HG02798 (cell line): ENCODE measurements at regions not wholly inside any gene's neighbourhood (a gene's known extent, or its start where the extent isn't known, plus 50 kb on each side); places are given as distances from the start of the nearest gene placed in this dataset.
"Not testable (repeated sequence)": the region's sequence is repeated elsewhere in the genome, so short reads cannot be mapped to it uniquely, and the experiment has no call there.

Source experiments
- ATAC-seq: cut with Tn5 transposase; IDR thresholded peaks from one replicate; pipeline ENCODE4 v1.9.1; 2021; ENCODE audit warnings: mild to moderate bottlenecking; ENCODE audit not compliant: unreplicated experiment, poor library complexity

- no peak for ATAC-seq
These were observed 115.7 kb upstream of the MTAP start for GRCh38 chr9:21686738-21687137.

- no peak for ATAC-seq
These were observed 115.1 kb upstream of the MTAP start for GRCh38 chr9:21687351-21687750.

- ATAC-seq, result no peak
These were observed 114.0 kb upstream of the MTAP start for GRCh38 chr9:21688108-21689102.

DNA sequence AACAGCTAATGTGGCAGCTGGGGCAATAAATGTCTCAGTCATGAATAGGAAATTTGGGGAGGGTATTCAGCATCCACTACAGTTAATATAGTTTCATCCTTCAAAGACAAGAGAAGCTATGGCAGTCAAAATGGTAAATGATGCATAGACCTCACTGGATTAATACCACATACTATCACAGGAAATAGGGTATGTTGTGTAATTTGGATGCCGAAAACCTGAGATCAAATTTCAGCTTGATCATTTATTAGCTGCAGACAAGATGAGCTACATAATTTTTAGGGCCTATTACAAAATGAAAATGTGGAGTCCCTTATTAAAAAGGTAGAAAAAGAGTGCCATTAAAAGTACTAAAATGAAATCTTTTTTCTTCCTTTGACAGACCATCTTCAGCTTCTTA is 112.6 kb upstream of the MTAP start:
- no peak for ATAC-seq

DNA sequence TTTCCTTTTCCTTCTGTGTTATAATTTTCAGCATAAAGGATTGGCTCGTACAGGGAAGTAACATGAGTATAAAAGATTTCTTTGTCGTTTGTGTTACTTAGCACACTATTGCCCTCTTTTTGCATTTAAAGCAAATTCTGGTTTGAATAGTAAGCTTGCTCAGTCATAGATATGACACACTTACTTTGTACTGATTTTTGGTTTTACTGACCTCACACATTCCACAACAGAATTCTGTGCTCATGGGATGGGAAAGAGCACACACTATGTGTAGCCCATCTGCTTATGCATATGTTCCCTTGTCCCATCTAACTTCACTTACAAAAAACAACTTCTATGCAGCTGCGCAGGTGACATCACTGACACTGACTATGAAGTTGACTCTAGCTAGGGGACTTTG is 111.9 kb upstream of the MTAP start:
- ATAC-seq, result no peak

DNA sequence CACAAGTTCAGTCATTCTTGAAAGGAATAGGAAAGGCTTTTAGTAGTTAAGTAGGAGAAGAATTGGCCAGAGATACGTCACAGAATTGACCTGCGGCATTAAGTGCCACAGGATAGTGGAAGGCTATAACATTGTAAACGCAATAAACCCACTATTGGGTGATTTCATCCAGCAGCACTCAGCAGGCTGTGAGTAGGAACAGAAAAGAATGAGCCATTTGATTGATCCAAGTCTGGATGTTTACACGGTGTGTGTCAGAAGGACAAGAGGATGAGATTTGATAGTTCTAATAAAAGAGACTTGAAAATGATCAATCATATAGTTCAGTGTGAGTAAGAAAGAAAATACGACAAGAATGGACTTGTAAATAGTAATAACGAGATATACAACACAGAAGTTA is 110.0 kb upstream of the MTAP start:
- no peak for ATAC-seq

GRCh38 chr9:21694424-21694823 is 108.0 kb upstream of the MTAP start:
- ATAC-seq, result no peak

DNA sequence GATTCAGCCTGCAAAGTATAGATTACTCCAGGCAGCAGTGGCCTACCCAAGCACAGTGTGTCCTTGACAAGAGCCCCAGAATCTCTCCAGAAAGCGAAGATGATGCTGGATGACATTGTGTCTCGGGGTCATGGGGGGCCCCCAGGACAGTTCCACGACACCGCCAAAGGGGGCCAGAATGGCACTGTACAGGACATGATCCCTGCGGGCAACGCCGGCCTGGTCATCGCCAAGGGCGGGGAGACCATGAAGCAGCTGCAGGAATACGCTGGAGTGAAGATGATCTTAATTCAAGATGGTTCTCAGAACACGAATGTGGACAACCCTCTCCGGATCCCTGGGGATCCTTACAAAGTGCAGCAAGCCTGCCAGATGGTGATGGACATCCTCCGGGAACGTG is 107.0 kb upstream of the MTAP start:
- no peak for ATAC-seq

- ATAC-seq, result no peak
These were observed 106.5 kb upstream of the MTAP start for GRCh38 chr9:21695874-21696341.

GRCh38 chr9:21696411-21696871 is 106.0 kb upstream of the MTAP start:
- no peak for ATAC-seq

DNA sequence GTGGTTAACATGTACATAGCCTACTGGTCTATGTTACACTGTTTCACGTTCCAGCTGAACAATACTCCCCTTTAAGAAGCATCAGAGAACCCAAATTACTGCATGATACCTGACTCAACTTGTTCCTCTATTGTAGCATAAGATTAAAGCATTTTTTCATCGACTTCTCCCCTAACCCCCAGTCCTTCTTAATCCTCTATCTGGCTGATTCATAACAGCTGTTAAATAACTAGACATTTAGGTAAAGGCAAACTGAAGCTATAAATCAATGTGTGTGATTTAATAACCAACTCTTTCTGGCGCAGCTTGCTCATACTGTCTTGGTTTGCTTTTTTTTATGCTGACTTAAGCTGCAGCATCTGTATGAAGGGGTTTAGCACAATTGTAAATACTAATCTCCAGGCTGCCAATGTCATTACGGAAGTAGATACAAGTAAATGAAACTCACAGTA is 94.2 kb upstream of the MTAP start:
- no peak for ATAC-seq

- ATAC-seq, result no peak
These were observed 93.6 kb upstream of the MTAP start for GRCh38 chr9:21708856-21709255.

GRCh38 chr9:21709464-21710058 is 92.9 kb upstream of the MTAP start:
- ATAC-seq, result peak; percentile 85

- ATAC-seq, result no peak
These were observed 91.8 kb upstream of the MTAP start for GRCh38 chr9:21710548-21711191.

GRCh38 chr9:21711504-21711903 is 90.9 kb upstream of the MTAP start:
- ATAC-seq, result peak; percentile 38

DNA sequence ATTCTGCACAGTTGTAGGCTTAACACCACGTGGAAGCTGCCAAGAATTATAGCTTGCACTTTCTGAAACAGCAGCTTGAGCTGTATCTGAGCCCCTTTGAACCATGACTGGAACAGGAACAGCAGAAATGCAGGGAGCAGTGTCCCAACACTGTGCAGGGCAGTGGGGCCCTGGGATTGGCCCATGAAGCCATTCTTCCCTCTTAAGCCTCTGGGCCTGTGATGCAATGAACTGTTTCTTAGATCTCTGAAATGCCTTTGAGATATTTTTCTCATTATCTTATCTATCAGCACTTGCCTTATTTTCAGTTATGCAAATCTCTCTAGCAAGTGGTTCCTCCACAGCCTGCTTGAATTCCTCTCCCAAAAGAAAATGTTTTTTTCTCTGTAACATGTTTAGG is 87.0 kb upstream of the MTAP start:
- ATAC-seq, result no peak

DNA sequence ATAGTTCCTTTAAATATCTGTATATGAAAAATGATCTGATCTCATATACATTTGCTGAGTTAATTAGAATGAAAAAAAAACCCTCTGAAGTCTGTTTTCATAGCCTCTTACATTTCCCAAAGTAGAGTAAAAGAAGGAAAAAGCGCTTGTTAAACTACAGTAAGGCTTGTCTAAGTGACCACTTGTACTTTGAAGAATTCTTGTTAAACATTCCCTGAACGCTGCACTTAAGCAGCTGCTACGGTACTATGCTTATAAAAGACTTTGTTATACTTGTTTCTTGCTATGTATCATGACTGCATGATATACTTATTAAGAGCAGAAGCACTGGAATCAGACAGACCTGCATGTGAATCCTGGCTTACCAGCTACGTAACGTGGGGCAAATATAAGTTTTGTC is 81.7 kb upstream of the MTAP start:
- ATAC-seq, result no peak

- ATAC-seq, result not testable (repeated sequence)
These were observed 75.0 kb upstream of the MTAP start for GRCh38 chr9:21727411-21727810.

DNA sequence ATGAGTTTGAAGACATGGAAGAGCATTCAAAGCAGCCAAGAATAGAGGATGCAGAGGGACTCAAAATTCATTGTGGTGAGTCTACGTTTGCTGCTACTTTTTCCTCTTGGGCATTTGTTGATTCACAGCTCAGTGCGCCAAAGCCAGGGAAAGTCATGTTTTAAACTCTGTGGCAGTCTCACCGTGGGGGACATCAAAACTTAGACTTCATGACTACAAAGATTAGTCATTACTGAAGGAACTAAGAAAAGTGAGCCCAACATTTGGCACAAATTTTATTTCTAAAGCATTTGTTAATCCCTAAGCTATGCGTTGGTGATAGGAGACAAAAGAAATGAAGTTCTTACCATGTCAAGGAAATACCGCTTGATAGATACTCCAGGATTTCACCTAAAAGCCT is 73.7 kb upstream of the MTAP start:
- no peak for ATAC-seq

DNA sequence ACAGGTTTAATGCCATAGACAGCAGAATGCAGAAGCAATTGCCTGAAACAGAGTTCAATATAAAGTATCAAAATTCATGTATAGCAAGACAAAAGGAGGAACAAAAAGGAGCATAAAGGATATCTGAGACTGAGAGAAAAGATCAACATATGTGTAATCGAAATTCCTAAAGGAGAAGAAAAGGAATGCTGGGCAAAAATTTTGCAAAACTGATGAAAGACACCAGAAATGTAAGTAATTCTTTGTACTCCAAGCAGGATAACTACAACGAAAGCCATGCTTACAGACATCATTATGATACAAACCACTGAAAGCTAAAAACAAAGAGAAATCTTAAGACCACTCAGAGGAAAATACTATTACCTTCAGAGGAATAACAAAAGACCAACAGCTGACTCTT is 72.8 kb upstream of the MTAP start:
- no peak for ATAC-seq

DNA sequence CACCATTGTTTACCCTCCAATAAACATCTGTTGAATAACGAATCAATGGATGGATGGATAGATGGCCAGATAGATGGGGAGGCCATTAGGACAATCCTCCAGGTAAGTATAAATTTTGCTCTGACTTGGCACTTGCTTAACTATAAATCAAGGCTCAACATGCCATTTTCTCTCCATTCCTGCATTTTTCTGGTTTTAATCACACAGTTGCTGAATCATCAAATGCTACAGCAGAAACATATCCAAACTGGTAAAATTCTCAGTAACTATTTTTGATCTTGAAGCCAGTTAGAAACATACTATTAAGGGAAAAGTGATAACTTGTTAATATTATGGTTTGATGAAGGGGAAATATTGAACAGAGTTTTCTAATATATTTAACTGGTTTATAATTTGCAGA is 71.5 kb upstream of the MTAP start:
- no peak for ATAC-seq
